HG03378 (cell line): ENCODE measurements at regions not wholly inside any gene's neighbourhood (a gene's known extent, or its start where the extent isn't known, plus 50 kb on each side); places are given as distances from the start of the nearest gene placed in this dataset.

Experiments used
- ATAC-seq: cut with Tn5 transposase; IDR thresholded peaks from one replicate; pipeline ENCODE4 v1.9.1; 2021; ENCODE audit warnings: mild to moderate bottlenecking, moderate library complexity; ENCODE audit not compliant: unreplicated experiment

GRCh38 chr1:187622545-187622944 lies 793.8 kb downstream of the PLA2G4A start:
- no peak for ATAC-seq

DNA sequence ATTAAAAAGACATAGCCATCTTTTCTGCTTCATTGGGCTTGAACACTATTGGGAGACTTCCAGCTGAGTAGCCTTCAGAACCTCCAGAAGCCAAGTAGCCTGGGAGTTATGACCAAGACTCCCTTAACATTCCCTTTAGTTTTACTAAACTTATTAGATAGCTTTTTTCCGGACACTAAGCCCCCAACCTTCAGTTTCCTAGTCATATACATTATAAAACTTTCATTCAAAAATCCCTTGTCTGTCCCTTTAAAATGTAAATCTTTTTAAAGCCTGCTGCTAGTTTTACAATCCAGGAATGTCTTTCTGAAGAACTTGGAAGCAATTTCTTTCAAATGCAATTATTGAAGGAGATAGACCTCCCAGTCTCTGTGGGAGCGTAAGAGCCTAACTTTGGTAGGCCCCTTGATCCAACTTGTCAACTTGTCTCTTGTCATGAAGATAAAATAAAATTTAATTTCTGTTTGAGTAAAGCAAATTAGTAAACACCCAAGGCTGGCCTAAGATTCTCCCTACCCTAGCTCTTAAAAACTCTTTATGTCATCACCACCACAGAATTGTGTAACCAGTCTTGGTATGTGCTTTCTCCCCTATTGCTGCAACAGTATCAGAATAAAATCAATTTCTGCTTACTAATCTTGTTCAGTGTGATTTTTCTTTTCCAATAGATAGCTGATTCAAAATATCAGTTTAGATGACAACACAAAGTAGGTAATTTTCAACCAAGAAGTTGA lies 796.2 kb downstream of the PLA2G4A start:
- ATAC-seq: no peak

- no peak for ATAC-seq
These were observed 797.3 kb downstream of the PLA2G4A start for GRCh38 chr1:187626056-187626455.

- ATAC-seq: no peak
These were observed 798.8 kb downstream of the PLA2G4A start for GRCh38 chr1:187627516-187627915.

DNA sequence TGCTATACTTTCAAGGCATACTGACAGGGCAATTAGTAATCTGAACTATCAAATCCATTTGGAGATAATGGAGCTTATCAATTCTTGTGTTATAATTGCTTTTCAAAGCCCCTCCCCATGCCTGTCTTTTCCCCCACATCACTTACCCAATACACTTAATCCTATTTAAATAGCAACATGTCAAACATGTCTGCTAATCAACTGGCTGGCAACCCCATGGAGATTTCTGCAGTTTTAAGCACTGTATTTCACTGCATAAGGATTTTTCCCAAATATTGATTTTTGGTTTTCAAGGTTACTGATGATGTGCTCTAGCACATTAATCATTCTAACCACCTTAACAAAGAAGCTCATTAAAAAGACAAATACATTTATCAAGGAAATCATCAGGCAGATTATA lies 800.3 kb downstream of the PLA2G4A start:
- no peak for ATAC-seq

GRCh38 chr1:187630653-187631380 lies 802.1 kb downstream of the PLA2G4A start:
- no peak for ATAC-seq

GRCh38 chr1:187631381-187631675 lies 802.6 kb downstream of the PLA2G4A start:
- no peak for ATAC-seq

- no peak for ATAC-seq
These were observed 803.2 kb downstream of the PLA2G4A start for GRCh38 chr1:187631984-187632383.

- no peak for ATAC-seq
These were observed 806.2 kb downstream of the PLA2G4A start for GRCh38 chr1:187634940-187635339.

DNA sequence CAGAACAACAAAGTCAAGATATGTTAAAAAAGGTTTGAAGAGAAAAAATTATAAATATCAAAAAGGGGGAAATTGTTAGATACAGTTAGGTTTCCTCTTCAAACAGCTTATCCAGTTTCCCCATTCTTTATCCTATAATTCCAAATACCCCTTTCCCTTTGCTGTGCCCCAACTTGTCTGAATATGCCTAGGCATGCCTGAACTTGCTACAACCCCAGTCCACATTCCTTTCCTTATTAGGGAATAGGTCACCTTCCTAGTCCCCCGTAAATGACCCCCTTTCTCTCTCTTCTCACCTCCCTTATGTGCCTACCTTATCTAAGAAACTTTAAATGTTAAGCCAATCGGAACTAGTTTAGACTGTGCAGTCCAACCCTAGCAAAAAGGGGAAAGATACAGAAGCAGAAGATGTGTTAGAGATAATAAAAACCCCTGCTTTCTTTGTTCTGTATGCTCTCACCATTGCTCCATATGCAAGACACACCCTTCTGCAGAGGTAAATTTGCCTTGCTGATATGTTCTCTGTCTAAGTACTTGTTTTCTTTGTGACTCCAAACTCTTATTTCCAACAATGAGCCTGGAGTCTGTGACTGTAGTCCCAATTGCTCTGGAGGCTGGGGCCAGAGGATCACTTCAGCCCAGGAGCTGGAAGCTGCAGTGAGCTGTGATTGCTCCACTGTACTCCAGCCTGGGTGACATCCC lies 810.1 kb downstream of the PLA2G4A start:
- no peak for ATAC-seq

- no peak for ATAC-seq
These were observed 812.3 kb downstream of the PLA2G4A start for GRCh38 chr1:187641015-187641414.

GRCh38 chr1:187641463-187641862 lies 812.7 kb downstream of the PLA2G4A start:
- no peak for ATAC-seq

- ATAC-seq: no peak
These were observed 813.2 kb downstream of the PLA2G4A start for GRCh38 chr1:187641907-187642306.

DNA sequence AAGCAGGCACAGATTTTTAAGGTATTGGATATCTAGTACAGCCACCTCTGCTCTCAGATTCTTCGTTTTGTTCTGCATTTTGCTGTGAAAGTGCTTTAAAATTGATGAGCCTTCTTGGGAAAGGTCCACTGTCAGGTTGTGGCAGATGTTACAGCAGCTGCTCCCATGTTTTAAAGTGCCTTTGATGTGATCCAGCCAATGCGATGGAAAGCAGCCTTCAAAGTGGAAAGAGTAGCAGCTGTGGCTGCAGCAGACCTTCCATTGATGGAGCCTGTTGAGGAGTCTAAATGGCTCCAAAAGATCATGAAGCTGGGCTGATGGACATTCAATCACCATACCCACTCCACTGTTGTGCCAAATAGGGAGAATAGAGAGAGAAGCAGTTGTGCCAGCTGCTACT lies 816.9 kb downstream of the PLA2G4A start:
- no peak for ATAC-seq

DNA sequence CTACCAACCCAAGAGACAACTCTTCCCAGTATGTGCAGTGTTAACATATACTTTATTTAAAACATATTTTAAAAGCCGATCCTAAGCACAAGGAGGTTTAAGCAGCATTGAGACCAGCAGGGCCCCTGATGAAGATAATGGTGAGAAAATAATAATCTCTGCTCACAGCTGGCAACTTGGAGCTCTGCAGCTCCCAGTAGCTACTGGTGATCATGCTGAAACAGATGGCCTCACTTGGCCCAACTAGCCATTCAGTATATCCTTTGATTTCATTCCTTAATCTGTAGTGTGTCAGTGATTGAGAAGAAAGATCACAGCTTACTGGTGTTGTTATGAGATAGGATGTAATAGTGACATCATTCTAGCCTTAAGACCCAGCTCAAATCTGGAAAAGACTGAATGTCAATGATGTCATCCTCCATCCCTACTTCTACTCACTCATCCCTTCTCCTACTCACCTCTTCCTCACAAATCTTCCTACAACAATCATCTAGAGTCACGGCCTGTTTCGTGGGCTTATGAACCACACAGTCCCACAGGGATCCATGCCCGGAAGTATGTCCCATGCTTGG lies 817.9 kb downstream of the PLA2G4A start:
- no peak for ATAC-seq

DNA sequence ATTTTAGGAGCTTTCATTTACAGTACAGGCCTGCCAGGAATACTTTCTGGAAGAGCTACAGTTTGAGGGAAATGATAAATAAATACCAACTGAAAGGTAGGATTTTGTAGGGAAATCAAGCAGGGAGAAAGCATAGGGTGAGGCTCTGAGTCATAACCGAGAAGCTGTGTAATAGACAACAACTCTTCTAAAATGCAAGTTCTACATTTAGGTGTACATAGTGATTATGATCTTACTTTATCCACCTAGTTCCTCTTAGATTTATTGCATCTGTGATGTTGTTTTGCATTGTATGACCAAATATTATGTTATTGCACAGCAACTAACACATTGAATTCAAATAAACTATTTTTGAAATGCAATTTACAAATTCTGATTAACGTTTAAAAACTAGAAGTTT lies 819.3 kb downstream of the PLA2G4A start:
- no peak for ATAC-seq

GRCh38 chr1:187654635-187655034 lies 825.9 kb downstream of the PLA2G4A start:
- ATAC-seq: no peak

DNA sequence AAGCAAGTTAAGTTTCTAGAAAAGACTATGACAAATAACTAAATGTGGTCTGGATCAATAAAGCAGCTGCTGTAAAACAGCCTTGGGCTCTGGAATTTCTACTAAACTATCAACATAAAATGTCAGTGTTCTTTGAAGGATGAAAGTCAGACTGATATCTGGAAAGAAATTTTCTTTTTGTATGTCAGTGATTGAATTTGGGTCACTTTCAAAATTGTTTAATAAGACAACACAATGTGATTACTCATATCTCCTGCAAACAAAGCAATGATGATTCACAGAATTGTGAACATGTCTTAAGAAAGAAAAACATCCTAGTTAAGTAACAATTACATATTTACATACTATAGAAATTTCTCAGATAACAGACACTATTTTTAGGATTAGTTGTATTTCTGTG lies 826.4 kb downstream of the PLA2G4A start:
- no peak for ATAC-seq

DNA sequence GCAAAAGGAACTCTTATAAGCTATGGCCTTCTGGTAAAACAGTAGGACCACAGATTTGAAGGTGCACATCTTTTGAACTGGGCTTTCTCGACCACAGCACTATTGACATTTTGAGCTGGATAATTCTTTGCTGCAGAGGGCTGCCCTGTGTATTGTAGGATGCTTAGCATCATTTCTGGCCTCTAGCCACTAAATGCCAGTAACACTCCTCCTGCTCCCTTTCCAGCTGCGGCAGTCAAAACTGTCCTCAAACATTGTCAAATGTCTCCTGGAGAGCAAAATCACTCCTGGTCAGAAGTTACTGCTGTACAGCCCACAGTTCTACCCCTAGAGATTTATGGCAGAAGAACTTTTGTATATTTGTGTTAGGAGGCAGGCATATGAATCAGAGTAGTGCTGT lies 836.7 kb downstream of the PLA2G4A start:
- ATAC-seq: no peak

GRCh38 chr1:187680823-187681222 lies 852.1 kb downstream of the PLA2G4A start:
- no peak for ATAC-seq

DNA sequence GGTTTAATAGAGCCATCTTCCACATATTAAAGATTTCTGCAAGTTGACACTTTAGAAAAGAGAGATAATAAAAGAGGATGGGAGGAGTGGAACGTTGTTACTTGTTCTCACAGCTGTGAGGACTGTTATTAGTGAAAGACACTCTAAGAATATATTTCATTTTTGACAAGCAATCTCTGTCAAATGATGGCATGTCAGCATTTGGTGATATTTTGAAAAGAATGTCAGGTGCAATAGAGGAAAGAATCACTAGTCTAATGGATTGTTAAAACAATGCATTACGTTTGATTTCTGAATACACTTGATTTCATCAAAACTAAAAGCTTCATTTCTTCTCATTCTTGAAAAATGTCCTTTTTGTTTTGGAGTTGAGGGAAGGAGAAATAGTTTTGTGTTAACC lies 853.4 kb downstream of the PLA2G4A start:
- ATAC-seq: no peak

GRCh38 chr1:187685333-187685732 lies 856.6 kb downstream of the PLA2G4A start:
- no peak for ATAC-seq
